Heart left ventricle (tissue), 13 donors: ENCODE measurements at regions not wholly inside any gene's neighbourhood (a gene's known extent, or its start where the extent isn't known, plus 50 kb on each side); places are given as distances from the start of the nearest gene placed in this dataset.

Experiments used
- POLR2A ChIP-seq, 2 donors: fragments of 450-650 bp; IDR thresholded peaks; one replicate each; pipeline ENCODE4 v1.6.1; 2017; ENCODE audit warnings: antibody characterized with exemption in 2 of 2, mild to moderate bottlenecking in 2 of 2, moderate library complexity in 2 of 2
- TF ChIP-seq, protein P1 (sequence below), 12 donors: fragments of 200-600 bp; sonication (generic) in 4 of 12; IDR thresholded peaks; one replicate each; pipeline versions ENCODE4 v1.5.0 to v1.8.0; 2018 to 2022; ENCODE audit warnings: antibody characterized with exemption in 12 of 12, mild to moderate bottlenecking in 5 of 12
- donor health status: ischemic (EF 13 %, LVEDD 7.1; RV severe dilation, severe dysfunction).
- donor health status: DM: no; HTN: yes; CAD: no.
- donor health status: DM: no; HTN: no; CAD: no.
- donor health status: ischemic (EF 25% LVEDD 6.9; RV normal size, moderate dysfunction).
- donor health status: ischemic (EF 25% LVEDD 5.7; RV mildly dilated, moderate dysfunction).
- donor health status: ischemic (EF 35%, LVEDD 5.7; RV mildly dilated, moderate dysfunction).
- donor health status: nonischemic (EF 11% LVEDD 7.7; RV severe dilation, severe dysfunction).
- donor health status: DM: yes; HTN: yes; CAD: no.
- donor health status: PGD.
- donor health status: ischemic (EF 29% LVEDD 5.4; RV normal size, mild dysfunction).
- donor health status: nonischemic (EF 23%, LVEDD 6.1; RV moderate dilation, normal function).

GRCh38 chr5:62780230-62780629 is 201.6 kb downstream of the LRRC70 start:
- TF ChIP-seq, protein P1, sequence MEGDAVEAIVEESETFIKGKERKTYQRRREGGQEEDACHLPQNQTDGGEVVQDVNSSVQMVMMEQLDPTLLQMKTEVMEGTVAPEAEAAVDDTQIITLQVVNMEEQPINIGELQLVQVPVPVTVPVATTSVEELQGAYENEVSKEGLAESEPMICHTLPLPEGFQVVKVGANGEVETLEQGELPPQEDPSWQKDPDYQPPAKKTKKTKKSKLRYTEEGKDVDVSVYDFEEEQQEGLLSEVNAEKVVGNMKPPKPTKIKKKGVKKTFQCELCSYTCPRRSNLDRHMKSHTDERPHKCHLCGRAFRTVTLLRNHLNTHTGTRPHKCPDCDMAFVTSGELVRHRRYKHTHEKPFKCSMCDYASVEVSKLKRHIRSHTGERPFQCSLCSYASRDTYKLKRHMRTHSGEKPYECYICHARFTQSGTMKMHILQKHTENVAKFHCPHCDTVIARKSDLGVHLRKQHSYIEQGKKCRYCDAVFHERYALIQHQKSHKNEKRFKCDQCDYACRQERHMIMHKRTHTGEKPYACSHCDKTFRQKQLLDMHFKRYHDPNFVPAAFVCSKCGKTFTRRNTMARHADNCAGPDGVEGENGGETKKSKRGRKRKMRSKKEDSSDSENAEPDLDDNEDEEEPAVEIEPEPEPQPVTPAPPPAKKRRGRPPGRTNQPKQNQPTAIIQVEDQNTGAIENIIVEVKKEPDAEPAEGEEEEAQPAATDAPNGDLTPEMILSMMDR (IDR thresholded peaks at IDR 0.05): no peak
- TF ChIP-seq POLR2A (IDR thresholded peaks at IDR 0.05): no peak
